Neural cell (in vitro differentiated cells): ENCODE measurements at regions not wholly inside any gene's neighbourhood (a gene's known extent, or its start where the extent isn't known, plus 50 kb on each side); places are given as distances from the start of the nearest gene placed in this dataset.

ENCODE experiments used
- H2AFZ ChIP-seq: fragments of 200-600, 300-800 bp; sonication (generic), shearing (Covaris generic); 2 replicates; pipeline ENCODE4 v1.6.0; 2014; ENCODE audit warnings: low read depth, mild to moderate bottlenecking, antibody characterized with exemption, low read length, moderate library complexity
- H3F3A ChIP-seq: fragments of 200-600 bp; shearing (Covaris generic); 2 replicates; pipeline ENCODE4 v1.6.1; 2016; ENCODE audit warnings: mild to moderate bottlenecking, moderate library complexity, mixed read lengths, antibody characterized with exemption, low read length; ENCODE audit not compliant: insufficient read depth, poor library complexity, severe bottlenecking
- H3K27ac ChIP-seq: fragments of 200-600, 300-800 bp; sonication (generic), shearing (Covaris generic); 2 replicates; pipeline ENCODE4 v1.5.1; 2014; ENCODE audit warnings: mild to moderate bottlenecking, low read length, moderate library complexity
- H3K27me3 ChIP-seq: fragments of 300-800, 200-600 bp; sonication (generic), shearing (Covaris generic); 2 replicates; pipeline ENCODE4 v1.6.0; 2014; ENCODE audit warnings: mild to moderate bottlenecking, low read depth, low read length, moderate library complexity; ENCODE audit not compliant: insufficient read depth
- H3K36me3 ChIP-seq: fragments of 300-800, 200-600 bp; sonication (generic), shearing (Covaris generic); 2 replicates; pipeline ENCODE4 v1.5.1; 2014; ENCODE audit warnings: mild to moderate bottlenecking, antibody characterized with exemption, low read length, moderate library complexity; ENCODE audit not compliant: insufficient read depth
- H3K4me2 ChIP-seq: fragments of 300-800, 200-600 bp; sonication (generic), shearing (Covaris generic); 2 replicates; pipeline ENCODE4 v1.6.0; 2014; ENCODE audit warnings: mild to moderate bottlenecking, low read length
- H3K4me3 ChIP-seq: fragments of 300-800, 200-600 bp; sonication (generic), shearing (Covaris generic); 2 replicates; pipeline ENCODE4 v1.5.1; 2014; ENCODE audit warnings: mild to moderate bottlenecking, low read length, moderate library complexity
- H3K79me2 ChIP-seq: fragments of 200-600 bp; shearing (Covaris generic); replicated peaks from 2 replicates; pipeline ENCODE4 v1.6.0; 2014; ENCODE audit warnings: mild to moderate bottlenecking, low read length, moderate library complexity; ENCODE audit not compliant: insufficient read depth
- H3K9ac ChIP-seq: fragments of 300-800, 200-600 bp; sonication (generic), shearing (Covaris generic); 2 replicates; pipeline ENCODE4 v1.6.1; 2016; ENCODE audit warnings: mild to moderate bottlenecking, low read length, mixed read lengths
- H3K9me2 ChIP-seq: fragments of 200-600 bp; shearing (Covaris generic); 2 replicates; pipeline ENCODE4 v1.6.1; 2016; ENCODE audit warnings: mild to moderate bottlenecking, low read length, mixed read lengths; ENCODE audit not compliant: insufficient read depth
- H3K9me3 ChIP-seq: fragments of 200-600, 300-800 bp; sonication (generic), shearing (Covaris generic); 2 replicates; pipeline ENCODE4 v1.6.1; 2016; ENCODE audit warnings: mild to moderate bottlenecking, mixed run types, low read length, moderate library complexity, mixed read lengths
- H4K20me1 ChIP-seq: fragments of 200-600 bp; shearing (Covaris generic); 2 replicates; pipeline ENCODE4 v1.6.1; 2016; ENCODE audit warnings: mild to moderate bottlenecking, mixed run types; ENCODE audit not compliant: insufficient read depth
- CTCF ChIP-seq: fragments of 450-650 bp; IDR thresholded peaks from 2 replicates; pipeline ENCODE4 v1.5.1; 2014; ENCODE audit warnings: antibody characterized with exemption, mild to moderate bottlenecking, moderate library complexity; ENCODE audit not compliant: poor library complexity, severe bottlenecking
- EP300 ChIP-seq: fragments of 450-650 bp; conservative IDR thresholded peaks from 2 replicates; pipeline ENCODE4 v1.6.1; 2014; ENCODE audit warnings: antibody characterized with exemption, mild to moderate bottlenecking, moderate library complexity; ENCODE audit not compliant: poor library complexity, severe bottlenecking
- EZH2 ChIP-seq: fragments of 200-600, 300-800 bp; shearing (Covaris generic), sonication (generic); IDR thresholded peaks from 2 replicates; pipeline ENCODE4 v1.6.1; 2014; ENCODE audit warnings: antibody characterized with exemption, low read length, borderline replicate concordance, mild to moderate bottlenecking; ENCODE audit not compliant: insufficient read depth, poor library complexity, severe bottlenecking
- MXI1 ChIP-seq: fragments of 450-650 bp; conservative IDR thresholded peaks from 2 replicates; pipeline ENCODE4 v1.6.1; 2014; ENCODE audit warnings: antibody characterized with exemption, mild to moderate bottlenecking; ENCODE audit not compliant: poor library complexity, severe bottlenecking
- RAD21 ChIP-seq: fragments of 450-650 bp; conservative IDR thresholded peaks from 2 replicates; pipeline ENCODE4 v1.6.1; 2014; ENCODE audit warnings: antibody characterized with exemption, mild to moderate bottlenecking, moderate library complexity
- REST ChIP-seq: IDR thresholded peaks from 2 replicates; pipeline ENCODE4 v1.6.1; 2012; ENCODE audit warnings: borderline replicate concordance
- SMC3 ChIP-seq: fragments of 450-650 bp; conservative IDR thresholded peaks from 2 replicates; pipeline ENCODE4 v1.6.1; 2014; ENCODE audit warnings: antibody characterized with exemption, mild to moderate bottlenecking, moderate library complexity; ENCODE audit not compliant: poor library complexity
- TAF1 ChIP-seq: IDR thresholded peaks from 2 replicates; pipeline ENCODE4 v1.6.1; 2012; ENCODE audit warnings: low read depth

- Histone ChIP-seq H2AFZ (no peak overlapping the region), H3K9me2 (no peaks in the 10 kb centered on the region), H3K4me3 (no peak overlapping the region), H3K79me2 (no peaks in the 10 kb centered on the region), H3K36me3 (no peaks in the 10 kb centered on the region), H3F3A (no peaks in the 10 kb centered on the region), H3K9me3 (no peaks in the 10 kb centered on the region), H4K20me1 (no peaks in the 10 kb centered on the region), H3K9ac (no peak overlapping the region), H3K27me3 (no peaks in the 10 kb centered on the region), H3K4me2 (no peak overlapping the region), H3K27ac (no peak overlapping the region)
- TF ChIP-seq EP300 (no peak), TAF1 (no peak), RAD21 (no peak)
Measured at GRCh38 chr18:28801876-28802275, 624.9 kb upstream of the CDH2 start.

- H3K79me2 ChIP-seq, result no peaks in the 10 kb centered on the region
- no peak overlapping the region for H3K4me2 ChIP-seq
- H2AFZ ChIP-seq, result no peak overlapping the region
- H3F3A ChIP-seq, result no peaks in the 10 kb centered on the region
- no peaks in the 10 kb centered on the region for H3K9me2 ChIP-seq
- H4K20me1 ChIP-seq, result no peaks in the 10 kb centered on the region
- no peaks in the 10 kb centered on the region for H3K36me3 ChIP-seq
- H3K27ac ChIP-seq, result no peak overlapping the region
- no peak overlapping the region for H3K4me3 ChIP-seq
- no peaks in the 10 kb centered on the region for H3K27me3 ChIP-seq
- no peaks in the 10 kb centered on the region for H3K9me3 ChIP-seq
- no peak for TF ChIP-seq CTCF
- TF ChIP-seq EZH2, result no peak
- TF ChIP-seq SMC3, result no peak
- no peak overlapping the region for H3K9ac ChIP-seq
Measured at GRCh38 chr18:28794459-28795245, 617.7 kb upstream of the CDH2 start.

GRCh38 chr18:28793901-28794300 lies 617.0 kb upstream of the CDH2 start:
- Histone ChIP-seq H2AFZ (no peak overlapping the region), H4K20me1 (no peaks in the 10 kb centered on the region), H3K27me3 (no peaks in the 10 kb centered on the region), H3K36me3 (no peaks in the 10 kb centered on the region), H3K9me2 (no peaks in the 10 kb centered on the region), H3K4me2 (no peak overlapping the region), H3K9ac (no peak overlapping the region), H3F3A (no peaks in the 10 kb centered on the region), H3K4me3 (no peak overlapping the region), H3K79me2 (no peaks in the 10 kb centered on the region), H3K27ac (no peak overlapping the region), H3K9me3 (no peaks in the 10 kb centered on the region)
- TF ChIP-seq REST, result no peak
- no peak for TF ChIP-seq MXI1
